ENCODE measurements at regions not wholly inside any gene's neighbourhood (a gene's known extent, or its start where the extent isn't known, plus 50 kb on each side); places are given as distances from the start of the nearest gene placed in this dataset.

GRCh38 chr2:22701561-22702160 lies 683.3 kb upstream of the KLHL29 start:
- Mint-ChIP-seq H3K9me3 (peaks cover 15% of the 10 kb centered on the region), H3K4me3 (no peak overlapping the region), H3K27me3 (ENCODE audit: low read depth) (peaks cover 4% of the 10 kb centered on the region), H3K27ac (no peak overlapping the region), H3K36me3 (0 out of 2 replicates have a peak, but pooled peaks cover 5% of the 10 kb centered on the region), H3K4me1 (no peaks in the 10 kb centered on the region)
- CTCF ChIA-PET, result no interaction called here
- TF ChIP-seq ZNF512 (CRISPR knock-in tag; IDR thresholded peaks at IDR 0.05; ENCODE audit: borderline replicate concordance) (no peak), ZNF281 (CRISPR knock-in tag; IDR thresholded peaks at IDR 0.05) (no peak)
- DNase-seq (ENCODE audit: low spot score), result no peak
- POLR2A ChIA-PET, result no interaction called here
- ATAC-seq, result no peak

- no peaks in the 10 kb centered on the region for H3K4me1 Mint-ChIP-seq
- no peak overlapping the region for H3K27ac Mint-ChIP-seq
- peaks cover 3% of the 10 kb centered on the region; the same call in 1 of the 2 replicates for H3K27me3 Mint-ChIP-seq (ENCODE audit: low read depth)
- CTCF ChIA-PET, result no interaction called here
- H3K4me3 Mint-ChIP-seq, result no peak overlapping the region
- DNase-seq (ENCODE audit: low spot score), result no peak
- 0 out of 2 replicates have a peak, but pooled peaks cover 5% of the 10 kb centered on the region for H3K36me3 Mint-ChIP-seq
- POLR2A ChIA-PET, result no interaction called here
- H3K9me3 Mint-ChIP-seq, result peaks cover 21% of the 10 kb centered on the region
- ATAC-seq, result no peak
- no peak for TF ChIP-seq ZNF416 (CRISPR knock-in tag; IDR thresholded peaks at IDR 0.05)
- no peak for TF ChIP-seq ZBTB43 (CRISPR knock-in tag; IDR thresholded peaks at IDR 0.05)
- no peak for TF ChIP-seq ATF6 (CRISPR knock-in tag; IDR thresholded peaks at IDR 0.05)
- TF ChIP-seq SP1 (CRISPR knock-in tag; conservative IDR thresholded peaks at IDR 0.05), result no peak
Measured at GRCh38 chr2:22703286-22703920, 681.6 kb upstream of the KLHL29 start.

GRCh38 chr2:22719396-22719795 lies 665.6 kb upstream of the KLHL29 start:
- no peaks in the 10 kb centered on the region for H3K4me1 Mint-ChIP-seq
- no peaks in the 10 kb centered on the region for H3K27me3 Mint-ChIP-seq (ENCODE audit: low read depth)
- no peak overlapping the region for H3K27ac Mint-ChIP-seq
- no peak overlapping the region for H3K4me3 Mint-ChIP-seq
- H3K36me3 Mint-ChIP-seq, result peaks cover 13% of the 10 kb centered on the region
- peaks cover 36% of the 10 kb centered on the region for H3K9me3 Mint-ChIP-seq
- no peak for DNase-seq (ENCODE audit: low spot score)
- ATAC-seq, result no peak
- ChIA-PET CTCF (no interaction called here), POLR2A (no interaction called here)
- TF ChIP-seq ZNF281 (CRISPR knock-in tag; IDR thresholded peaks at IDR 0.05), result no peak
- TF ChIP-seq MAX (CRISPR knock-in tag; IDR thresholded peaks at IDR 0.05), result no peak
- no peak for TF ChIP-seq ATF2 (CRISPR knock-in tag; IDR thresholded peaks at IDR 0.05; ENCODE audit: borderline replicate concordance, low read depth)
- TF ChIP-seq SP1 (CRISPR knock-in tag; conservative IDR thresholded peaks at IDR 0.05), result no peak
- no peak for TF ChIP-seq AFF4 (CRISPR knock-in tag; IDR thresholded peaks at IDR 0.05; ENCODE audit: borderline replicate concordance)
- no peak for TF ChIP-seq PRRX2 (CRISPR knock-in tag; IDR thresholded peaks at IDR 0.05)
- TF ChIP-seq FOXK1 (CRISPR knock-in tag; IDR thresholded peaks at IDR 0.05), result no peak
- TF ChIP-seq ZNF121 (CRISPR knock-in tag; IDR thresholded peaks at IDR 0.05), result no peak

Measured in WTC11 (cell line).